Heart left ventricle (tissue), 16 donors: ENCODE measurements at regions not wholly inside any gene's neighbourhood (a gene's known extent, or its start where the extent isn't known, plus 50 kb on each side); places are given as distances from the start of the nearest gene placed in this dataset.

ENCODE experiments used
- ATAC-seq, 4 donors: fragments of 200-7000 bp; cut with Tn5 transposase; one replicate each; pipeline ENCODE4 v1.9.1; 2020 to 2022; ENCODE audit warnings: moderate library complexity in 4 of 4, mild to moderate bottlenecking in 3 of 4, moderate number of reproducible peaks in 1 of 4
- DNase-seq, 5 donors: peaks; one replicate each; pipeline ENCODE4 v3.0.0-alpha.2; 2020
- H3K27ac ChIP-seq, 12 donors: fragments of 200-600 bp; sonication (generic) in 4 of 12; one replicate each; pipeline versions ENCODE4 v1.5.0 to v1.8.0; 2016 to 2022; ENCODE audit warnings: mild to moderate bottlenecking in 2 of 12
- H3K27me3 ChIP-seq, 9 donors: fragments of 200-600 bp; sonication (generic) in 2 of 9; one replicate each; pipeline versions ENCODE4 v1.5.1 to v1.8.0; 2016 to 2022; ENCODE audit warnings: mild to moderate bottlenecking in 3 of 9
- H3K36me3 ChIP-seq, 9 donors: fragments of 200-600 bp; sonication (generic) in 2 of 9; one replicate each; pipeline versions ENCODE4 v1.5.0 to v1.8.0; 2018 to 2022; ENCODE audit warnings: mild to moderate bottlenecking in 2 of 9
- H3K4me1 ChIP-seq, 12 donors: fragments of 200-600 bp; sonication (generic) in 4 of 12; one replicate each; pipeline versions ENCODE4 v1.5.0 to v1.8.0; 2016 to 2022; ENCODE audit warnings: mild to moderate bottlenecking in 3 of 12
- H3K4me3 ChIP-seq, 12 donors: fragments of 200-600 bp; sonication (generic) in 4 of 12; one replicate each; pipeline versions ENCODE4 v1.5.0 to v1.8.0; 2017 to 2022; ENCODE audit warnings: mild to moderate bottlenecking in 9 of 12, moderate library complexity in 4 of 12
- H3K9me3 ChIP-seq, 12 donors: fragments of 200-600 bp; sonication (generic) in 4 of 12; one replicate each; pipeline versions ENCODE4 v1.5.0 to v1.8.0; 2016 to 2022; ENCODE audit warnings: mild to moderate bottlenecking in 1 of 12
- POLR2A ChIP-seq, 2 donors: fragments of 450-650 bp; IDR thresholded peaks; one replicate each; pipeline ENCODE4 v1.6.1; 2017; ENCODE audit warnings: antibody characterized with exemption in 2 of 2, mild to moderate bottlenecking in 2 of 2, moderate library complexity in 2 of 2
- WGBS, 4 donors: extraction: QIAGEN DNeasy Blood & Tissue Kit in 2 of 4; methylation state at CpG; one replicate each; pipeline versions ENCODE4 v1.1.5 to v1.1.7; 2013 to 2018; 5-methylcytosine and 5-hydroxymethylcytosine counted together
- intact Hi-C, 10 donors: fragments of 100-400 bp; cut with DNase I; formaldehyde crosslinking; loops; one replicate each; pipeline versions ENCODE4 v1.11.1 to v1.14.2; 2022
- TF ChIP-seq, protein P1 (sequence below), 12 donors: fragments of 200-600 bp; sonication (generic) in 4 of 12; IDR thresholded peaks; one replicate each; pipeline versions ENCODE4 v1.5.0 to v1.8.0; 2018 to 2022; ENCODE audit warnings: antibody characterized with exemption in 12 of 12, mild to moderate bottlenecking in 5 of 12
- donor health status: ischemic (EF 13 %, LVEDD 7.1; RV severe dilation, severe dysfunction).
- donor health status: healthy with polysubstance abuse.
- donor health status: DM: no; HTN: yes; CAD: no.
- donor health status: DM: no; HTN: no; CAD: no.
- donor health status: ischemic (EF 25% LVEDD 6.9; RV normal size, moderate dysfunction).
- donor health status: ischemic (EF 25% LVEDD 5.7; RV mildly dilated, moderate dysfunction).
- donor health status: healthy.
- donor health status: DM: yes; HTN: yes; CAD: no.
- donor health status: ischemic (EF 35%, LVEDD 5.7; RV mildly dilated, moderate dysfunction).
- donor health status: nonischemic (EF 11% LVEDD 7.7; RV severe dilation, severe dysfunction).
- donor health status: DM: yes; HTN: yes; CAD: no.
- donor health status: PGD.
- donor health status: ischemic (EF 29% LVEDD 5.4; RV normal size, mild dysfunction).
- donor health status: nonischemic (EF 23%, LVEDD 6.1; RV moderate dilation, normal function).

DNA sequence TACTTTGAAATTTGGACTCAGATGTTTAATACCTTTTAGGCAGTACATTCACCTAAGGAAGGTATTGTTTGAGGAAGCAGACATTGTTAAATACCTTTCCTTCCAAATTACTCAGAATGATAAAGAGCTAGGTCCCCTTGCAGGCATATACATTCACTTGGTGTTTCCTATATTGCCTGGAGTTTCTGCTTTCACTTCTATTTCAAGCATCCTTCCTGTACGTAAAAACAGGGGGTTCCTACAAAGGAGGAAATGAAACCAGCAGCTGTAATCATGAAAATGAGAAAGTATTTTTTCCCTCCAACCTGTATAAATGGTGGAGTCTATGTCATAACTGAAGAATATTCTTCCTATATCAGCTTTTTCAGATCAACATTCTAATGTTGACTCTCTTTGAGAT is 90.4 kb upstream of the RASGEF1B start:
- no peak for DNase-seq
- H3K27me3 ChIP-seq = no peaks in the 10 kb centered on the region
- peak overlapping the region in 1 of 12 donors; percentile 29 for H3K27ac ChIP-seq
- WGBS, 4 donors = 60 to 80% (median 70%) methylated on average over 1 of the region's 1 CpG
- no peak for ATAC-seq
- H3K4me1 ChIP-seq = peaks cover 0 to 36% (median 8%) of the 10 kb centered on the region in 12 donors
- H3K4me3 ChIP-seq = no peak overlapping the region
- TF ChIP-seq POLR2A (IDR thresholded peaks at IDR 0.05) = no peak
- no peaks in the 10 kb centered on the region for H3K9me3 ChIP-seq
- H3K36me3 ChIP-seq = no peaks in the 10 kb centered on the region
- intact Hi-C loops = loop anchor here in 1 of 10 donors (10.0 kb wide), 1 partner anchor 87 kb away; the partner anchor contains the start of gene RASGEF1B

DNA sequence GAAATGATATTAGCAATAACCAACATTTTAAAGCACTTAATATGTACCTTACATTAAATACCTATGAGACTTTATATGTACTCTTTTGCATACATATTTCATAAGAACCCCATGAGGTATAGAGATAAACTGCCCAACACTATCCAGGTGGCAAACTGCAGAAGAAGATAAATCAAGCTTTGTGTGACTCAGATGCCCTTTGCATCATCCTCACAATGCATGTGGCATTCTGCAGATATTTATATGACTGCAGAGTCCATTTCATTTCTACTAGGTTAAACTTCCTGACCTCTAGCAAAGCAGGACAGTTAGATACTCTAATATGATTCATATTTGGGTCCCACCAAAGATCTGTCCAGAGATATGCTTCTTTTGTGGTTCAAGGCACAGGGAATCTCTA is 85.6 kb upstream of the RASGEF1B start:
- H3K4me1 ChIP-seq = peaks cover 0 to 15% (median 0%) of the 10 kb centered on the region in 12 donors
- DNase-seq (no peak), ATAC-seq (no peak)
- H3K9me3 ChIP-seq = no peaks in the 10 kb centered on the region
- intact Hi-C loops = no loop called here
- H3K36me3 ChIP-seq = no peaks in the 10 kb centered on the region
- H3K27me3 ChIP-seq = no peaks in the 10 kb centered on the region
- H3K4me3 ChIP-seq = no peak overlapping the region
- TF ChIP-seq, protein P1, sequence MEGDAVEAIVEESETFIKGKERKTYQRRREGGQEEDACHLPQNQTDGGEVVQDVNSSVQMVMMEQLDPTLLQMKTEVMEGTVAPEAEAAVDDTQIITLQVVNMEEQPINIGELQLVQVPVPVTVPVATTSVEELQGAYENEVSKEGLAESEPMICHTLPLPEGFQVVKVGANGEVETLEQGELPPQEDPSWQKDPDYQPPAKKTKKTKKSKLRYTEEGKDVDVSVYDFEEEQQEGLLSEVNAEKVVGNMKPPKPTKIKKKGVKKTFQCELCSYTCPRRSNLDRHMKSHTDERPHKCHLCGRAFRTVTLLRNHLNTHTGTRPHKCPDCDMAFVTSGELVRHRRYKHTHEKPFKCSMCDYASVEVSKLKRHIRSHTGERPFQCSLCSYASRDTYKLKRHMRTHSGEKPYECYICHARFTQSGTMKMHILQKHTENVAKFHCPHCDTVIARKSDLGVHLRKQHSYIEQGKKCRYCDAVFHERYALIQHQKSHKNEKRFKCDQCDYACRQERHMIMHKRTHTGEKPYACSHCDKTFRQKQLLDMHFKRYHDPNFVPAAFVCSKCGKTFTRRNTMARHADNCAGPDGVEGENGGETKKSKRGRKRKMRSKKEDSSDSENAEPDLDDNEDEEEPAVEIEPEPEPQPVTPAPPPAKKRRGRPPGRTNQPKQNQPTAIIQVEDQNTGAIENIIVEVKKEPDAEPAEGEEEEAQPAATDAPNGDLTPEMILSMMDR (IDR thresholded peaks at IDR 0.05) = no peak
- no peak for TF ChIP-seq POLR2A (IDR thresholded peaks at IDR 0.05)
- no peak overlapping the region for H3K27ac ChIP-seq

DNA sequence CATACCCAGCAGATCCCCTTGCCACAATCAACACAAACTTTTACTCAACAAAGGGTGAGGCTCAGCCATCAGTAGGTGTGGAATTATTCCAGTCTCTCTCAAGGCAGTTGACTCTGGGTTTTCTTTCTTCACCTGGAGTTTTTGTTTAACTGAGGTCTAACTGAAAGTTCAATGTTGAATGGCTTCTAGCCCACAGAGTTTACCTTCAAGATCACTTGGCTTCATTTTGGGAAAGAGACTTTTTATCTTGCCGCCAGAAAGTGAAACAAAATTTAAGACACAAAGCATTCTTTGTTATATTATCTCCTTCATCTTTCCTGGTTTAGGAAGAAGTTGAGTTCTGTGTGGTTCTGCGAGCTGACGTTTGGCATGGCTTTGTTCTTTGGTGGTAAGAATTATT is 83.8 kb upstream of the RASGEF1B start:
- 32 to 38% (median 36%) methylated on average over 3 of the region's 3 CpGs for WGBS, 4 donors

DNA sequence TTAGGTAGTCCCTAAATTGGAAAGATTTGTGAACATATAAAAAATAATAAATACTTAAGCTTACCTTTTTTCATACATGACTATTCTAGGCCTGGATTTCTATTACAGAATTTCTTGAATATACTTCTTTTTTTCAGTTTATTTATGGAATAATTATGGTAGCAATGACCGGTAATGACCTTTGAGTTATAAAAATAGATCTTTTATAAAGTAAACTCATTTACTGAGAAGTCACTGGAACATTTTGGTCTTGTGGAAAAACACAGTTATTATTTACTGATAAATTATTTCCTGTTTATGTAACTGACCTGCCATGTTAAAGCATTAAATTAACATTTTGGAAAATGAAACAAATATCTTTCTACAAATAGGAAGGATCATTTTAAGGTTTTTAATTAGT is 80.4 kb upstream of the RASGEF1B start:
- Histone ChIP-seq H3K27me3 (no peaks in the 10 kb centered on the region), H3K36me3 (no peaks in the 10 kb centered on the region), H3K9me3 (no peaks in the 10 kb centered on the region), H3K4me3 (no peak overlapping the region), H3K27ac (no peak overlapping the region), H3K4me1 (peaks cover 0 to 18% (median 0%) of the 10 kb centered on the region in 12 donors)
- no peak for TF ChIP-seq POLR2A (IDR thresholded peaks at IDR 0.05)
- TF ChIP-seq, protein P1 (IDR thresholded peaks at IDR 0.05) = no peak
- ATAC-seq (no peak), DNase-seq (no peak)
- intact Hi-C loops = no loop called here
- 62 to 77% (median 63%) methylated on average over 1 of the region's 1 CpG for WGBS, 4 donors

More for the DNA sequence above, 83.8 kb upstream of the RASGEF1B start:
- no peaks in the 10 kb centered on the region for H3K27me3 ChIP-seq
- ATAC-seq (no peak), DNase-seq (no peak)
- intact Hi-C loops = no loop called here
- H3K4me1 ChIP-seq = peaks cover 0 to 12% (median 0%) of the 10 kb centered on the region in 12 donors
- TF ChIP-seq, protein P1 (IDR thresholded peaks at IDR 0.05) = no peak
- no peak for TF ChIP-seq POLR2A (IDR thresholded peaks at IDR 0.05)
- no peaks in the 10 kb centered on the region for H3K9me3 ChIP-seq
- H3K27ac ChIP-seq = no peak overlapping the region
- H3K4me3 ChIP-seq = no peak overlapping the region
- no peaks in the 10 kb centered on the region for H3K36me3 ChIP-seq

DNA sequence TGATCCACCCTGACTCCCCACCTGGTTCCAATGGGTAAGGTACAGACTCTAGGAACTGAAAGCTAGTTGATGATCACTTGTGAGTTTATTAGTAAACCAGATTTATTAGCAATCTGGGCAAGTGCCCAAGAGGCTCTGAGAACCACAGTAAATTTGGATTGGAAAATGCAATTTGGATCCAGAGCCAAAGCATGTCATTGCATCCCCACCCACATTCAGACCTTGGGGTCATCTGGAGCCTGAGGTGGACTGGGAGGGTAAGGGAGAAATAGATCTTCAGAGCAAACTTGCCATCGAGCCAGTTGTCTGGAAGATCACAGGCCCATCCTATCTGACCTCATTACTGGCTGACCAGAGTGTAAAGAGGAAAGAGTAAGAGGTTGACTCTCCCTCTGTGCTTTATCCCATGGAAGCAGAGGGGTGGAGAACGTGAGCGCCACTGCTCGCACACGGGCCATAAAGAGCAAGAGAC is 78.7 kb upstream of the RASGEF1B start:
- ATAC-seq (peak in 2 of 4 donors; percentile 65 to 69), DNase-seq (peak in 1 of 5 donors; percentile 31)
- H3K36me3 ChIP-seq = no peaks in the 10 kb centered on the region
- peaks cover 0 to 18% (median 0%) of the 10 kb centered on the region in 12 donors for H3K4me1 ChIP-seq
- no peak for TF ChIP-seq POLR2A (IDR thresholded peaks at IDR 0.05)
- TF ChIP-seq, protein P1 (IDR thresholded peaks at IDR 0.05) = no peak
- no peaks in the 10 kb centered on the region for H3K27me3 ChIP-seq
- peak overlapping the region in 6 of 12 donors; percentile 15 to 40 (median 23) for H3K27ac ChIP-seq
- H3K4me3 ChIP-seq = no peak overlapping the region
- intact Hi-C loops = no loop called here
- WGBS, 4 donors = 61 to 83% (median 80%) methylated on average over 5 of the region's 5 CpGs
- no peaks in the 10 kb centered on the region for H3K9me3 ChIP-seq
